CD4-positive, alpha-beta T cell treated with Interleukin-17A for 4 hours (primary cell): ENCODE measurements at regions not wholly inside any gene's neighbourhood (a gene's known extent, or its start where the extent isn't known, plus 50 kb on each side); places are given as distances from the start of the nearest gene placed in this dataset.

Experiments
- DNase-seq: peaks from one replicate; pipeline ENCODE4 v3.0.0-alpha.2; 2020; ENCODE audit warnings: mixed read lengths

GRCh38 chr15:77818484-77819047 lies 185.9 kb upstream of the LINGO1 start:
- DNase-seq = no peak

DNA sequence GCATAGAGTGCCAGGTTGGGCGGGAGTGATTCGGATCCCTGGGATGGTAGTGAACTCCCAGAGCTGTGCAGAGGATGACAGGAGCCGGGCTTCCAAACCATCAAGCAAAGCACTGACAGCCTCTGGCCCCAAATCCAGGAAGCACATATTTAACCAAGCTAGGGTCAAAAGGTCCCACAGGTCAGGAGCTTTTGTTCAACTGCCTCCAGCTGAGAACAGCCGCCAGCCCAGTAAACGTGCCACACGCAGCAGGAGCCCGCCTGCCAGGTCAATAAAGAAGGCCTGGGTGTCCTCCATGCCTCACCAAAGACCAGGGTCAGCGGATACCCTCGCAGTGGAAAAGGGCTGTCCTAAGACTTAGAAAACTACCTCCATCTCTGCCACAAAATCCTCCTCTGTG lies 184.7 kb upstream of the LINGO1 start:
- DNase-seq = no peak

DNA sequence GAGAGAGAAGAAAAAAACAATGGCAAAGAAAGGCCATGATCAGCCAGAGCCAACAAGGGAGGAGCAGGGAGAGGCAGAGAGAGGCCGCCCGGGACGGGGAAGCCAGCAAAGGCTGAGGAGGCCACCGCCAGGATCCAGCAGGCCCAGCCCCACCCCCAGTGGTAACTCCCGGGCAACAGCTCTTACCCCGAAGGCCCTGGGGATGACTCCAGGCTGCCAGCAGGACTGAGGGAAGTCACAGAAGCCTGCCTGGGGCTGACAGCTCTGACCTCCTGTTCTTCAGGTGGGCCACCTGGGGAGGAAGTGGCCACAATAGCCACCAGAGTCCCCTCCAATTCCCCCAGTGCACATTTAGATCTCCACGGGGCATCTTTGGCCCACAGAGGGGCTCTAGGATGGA lies 184.3 kb upstream of the LINGO1 start:
- DNase-seq = no peak

DNA sequence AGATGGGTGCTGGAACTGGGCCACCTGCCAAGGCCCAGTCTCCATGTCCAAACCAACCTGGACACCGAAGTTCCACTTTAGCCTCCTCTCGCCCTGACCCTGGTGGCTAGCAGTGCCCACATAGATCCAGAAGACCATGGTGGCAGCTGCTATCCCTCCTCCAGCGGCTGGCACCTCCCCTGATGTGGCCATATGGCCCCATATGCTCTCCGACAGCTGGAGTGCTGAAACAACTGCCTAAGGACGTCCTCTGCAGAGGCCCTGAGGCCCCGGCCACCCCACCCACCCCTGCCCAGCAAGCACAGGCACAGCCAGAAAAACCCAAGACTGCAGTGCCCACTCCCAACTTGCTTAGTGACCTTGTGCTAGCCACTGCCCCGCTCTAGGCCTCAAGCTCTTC lies 182.3 kb upstream of the LINGO1 start:
- DNase-seq = no peak

DNA sequence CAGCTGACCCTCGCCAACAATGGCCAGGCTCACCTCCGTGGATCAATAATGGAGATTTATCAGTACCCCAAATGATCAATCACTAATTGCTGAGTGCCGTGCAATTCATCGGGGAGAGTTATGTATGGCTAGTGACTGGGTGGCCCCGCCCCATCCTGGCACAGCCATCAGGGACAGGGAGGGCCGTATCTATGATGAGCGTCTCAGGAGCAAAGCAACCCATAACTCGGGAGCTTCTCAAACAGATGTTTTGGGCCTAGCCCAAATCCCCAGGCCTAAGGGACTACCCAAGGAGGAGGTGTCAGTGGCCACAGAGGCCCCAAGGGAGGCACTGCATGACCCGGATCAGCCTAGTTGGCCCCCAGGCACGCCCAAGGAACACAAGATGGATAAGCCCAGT lies 180.0 kb upstream of the LINGO1 start:
- DNase-seq = no peak

- no peak for DNase-seq
Observed at GRCh38 chr15:77811270-77811669, 178.6 kb upstream of the LINGO1 start.

DNA sequence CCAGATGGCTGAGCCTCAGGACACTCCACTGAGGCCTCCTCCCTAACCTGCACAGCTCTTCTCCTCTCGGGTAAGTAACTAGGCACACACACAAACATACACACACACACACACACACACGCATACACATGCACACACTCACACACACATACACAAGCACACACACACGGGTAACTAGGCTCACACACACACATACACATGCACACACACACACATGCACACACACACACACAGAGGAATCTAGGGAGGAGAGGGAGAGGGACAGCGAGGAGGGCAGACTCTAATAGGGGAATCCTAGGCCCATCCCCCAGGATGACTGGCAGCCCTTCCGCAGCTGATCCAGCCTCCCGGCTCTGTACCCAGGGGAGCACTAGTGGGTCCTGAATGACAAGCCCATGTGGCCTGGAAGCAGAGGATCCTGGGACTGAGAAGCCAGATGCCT lies 177.4 kb upstream of the LINGO1 start:
- no peak for DNase-seq

GRCh38 chr15:77808581-77809177 lies 176.0 kb upstream of the LINGO1 start:
- no peak for DNase-seq

- DNase-seq = no peak
Observed at GRCh38 chr15:77808075-77808474, 175.4 kb upstream of the LINGO1 start.

- no peak for DNase-seq
Observed at GRCh38 chr15:77807611-77808010, 174.9 kb upstream of the LINGO1 start.

DNA sequence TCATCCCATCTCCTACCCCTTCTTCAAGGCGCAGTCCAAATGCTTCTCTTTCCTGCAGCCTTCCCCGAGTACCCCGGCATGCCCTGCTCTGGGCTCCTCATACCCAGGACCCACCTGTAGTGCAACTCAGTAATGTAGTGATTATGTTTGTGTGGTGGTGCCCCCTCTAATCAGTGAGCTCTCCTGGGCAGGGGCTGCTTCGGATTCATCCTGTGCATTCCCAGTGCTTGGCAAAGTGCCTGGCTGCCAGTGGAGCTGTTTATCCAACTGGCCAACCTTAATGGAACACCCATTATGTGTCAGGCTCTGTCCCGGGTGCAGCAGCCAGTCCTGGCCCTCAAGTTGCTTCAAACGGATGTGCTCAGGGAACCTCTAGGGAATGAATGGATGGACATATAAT lies 174.4 kb upstream of the LINGO1 start:
- DNase-seq = no peak

DNA sequence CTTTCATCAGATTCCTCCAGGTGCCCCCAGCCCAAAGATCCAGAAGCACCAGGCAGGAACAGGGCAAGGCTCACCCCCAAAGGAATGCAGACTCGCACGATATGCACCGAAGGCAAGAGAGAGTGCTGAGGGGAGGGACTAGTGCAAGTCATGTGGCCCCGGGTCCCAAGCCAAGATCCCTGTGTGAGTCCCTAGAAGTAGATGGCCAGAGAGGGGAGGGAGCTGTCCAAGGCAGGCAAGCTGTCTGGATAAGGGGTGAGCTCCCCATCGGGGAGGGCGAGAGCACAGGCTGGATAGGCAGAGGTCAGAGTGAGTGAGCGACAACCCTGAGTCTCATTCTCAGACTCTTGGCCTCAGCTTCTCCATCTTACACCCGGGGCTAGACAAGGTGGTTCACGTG lies 171.5 kb upstream of the LINGO1 start:
- DNase-seq = no peak

DNA sequence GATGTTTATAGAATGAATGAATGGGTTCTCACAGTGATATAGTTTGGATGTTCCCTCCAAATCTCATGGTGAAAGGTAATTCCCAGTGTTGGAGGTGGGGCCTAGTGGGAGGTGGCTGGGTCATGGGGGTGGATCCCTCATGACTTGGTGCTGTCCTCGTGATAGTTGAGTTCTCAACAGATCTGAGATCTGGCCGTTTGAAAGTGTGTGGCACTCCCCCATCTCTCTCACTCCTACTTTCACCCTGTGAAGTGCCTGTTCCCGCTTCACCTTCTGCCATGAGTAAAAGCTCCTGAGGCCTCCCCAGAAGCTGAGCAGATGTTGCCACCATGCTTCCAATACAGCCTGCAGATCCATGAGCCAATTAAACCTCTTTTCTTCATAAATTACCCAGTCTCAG lies 170.8 kb upstream of the LINGO1 start:
- no peak for DNase-seq

DNA sequence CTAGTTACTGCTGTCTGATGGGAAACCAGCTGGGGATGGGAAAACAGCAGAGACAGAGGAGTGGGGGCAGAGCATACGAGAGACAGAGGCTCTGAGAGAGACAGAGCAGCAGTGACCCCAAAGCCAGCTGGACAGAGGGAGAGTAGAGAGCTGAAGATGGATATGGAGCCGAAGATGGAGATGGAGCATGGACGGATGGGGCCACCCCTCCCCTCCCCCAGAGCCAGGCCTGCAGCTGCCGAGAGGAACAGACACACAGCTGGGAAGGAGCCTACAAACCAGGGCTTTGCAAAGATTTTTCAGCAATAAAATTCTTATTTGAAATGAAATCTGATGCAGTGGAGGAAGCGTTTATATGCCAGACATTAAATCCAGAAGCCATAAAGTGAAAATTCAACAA lies 167.6 kb upstream of the LINGO1 start:
- no peak for DNase-seq

DNA sequence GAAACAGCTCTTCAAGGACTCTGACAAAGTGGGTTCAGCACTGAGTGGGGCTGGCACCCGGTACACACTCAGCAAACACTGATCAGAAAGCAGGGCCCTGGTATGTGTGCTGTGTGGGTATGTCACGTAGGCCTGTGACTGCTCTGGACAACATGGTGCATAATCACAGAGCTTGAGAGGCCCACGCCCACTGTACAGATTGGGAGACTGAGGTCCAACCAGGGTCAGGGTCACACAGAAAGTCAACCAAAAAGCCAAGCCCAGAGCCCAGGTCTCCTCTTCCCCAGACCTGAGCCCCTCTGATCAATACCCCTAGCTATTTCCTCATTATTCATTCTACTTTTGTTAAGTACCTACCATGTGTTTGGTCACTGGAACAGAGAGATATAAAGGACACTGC lies 166.1 kb upstream of the LINGO1 start:
- DNase-seq = no peak

DNA sequence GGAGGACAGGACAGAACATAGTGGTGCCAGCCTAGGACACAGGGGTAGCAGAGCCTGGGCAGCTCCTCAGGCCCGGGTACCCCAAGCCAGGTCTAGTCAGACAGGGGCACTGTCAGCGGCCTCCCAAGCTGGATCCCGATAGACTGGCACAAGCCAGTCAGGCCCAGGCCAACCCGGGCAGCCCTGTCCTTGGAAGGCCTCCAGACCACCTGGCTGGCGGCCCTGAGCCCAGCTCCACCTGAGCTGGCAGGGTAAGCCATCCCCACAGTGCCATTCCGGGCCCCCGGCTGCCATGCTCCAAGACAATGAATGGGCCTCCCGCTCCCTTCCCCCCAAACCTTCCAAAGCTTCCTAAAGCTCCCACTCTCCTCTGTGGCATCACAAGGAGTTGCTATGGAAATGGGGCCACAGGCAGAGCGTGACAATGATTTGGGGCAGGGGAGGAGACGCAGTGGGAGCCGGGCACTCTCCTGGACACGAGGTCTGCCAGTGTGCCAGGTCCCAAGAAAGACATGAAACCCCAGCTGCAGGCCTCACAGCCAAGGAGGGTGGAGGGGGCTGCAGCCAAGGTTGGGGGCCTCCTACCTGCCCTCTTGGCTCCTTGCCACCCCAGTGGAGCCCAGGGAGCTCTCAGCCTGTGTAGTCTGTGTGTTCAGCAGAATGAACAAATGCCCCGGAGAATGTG lies 165.6 kb upstream of the LINGO1 start:
- no peak for DNase-seq

DNA sequence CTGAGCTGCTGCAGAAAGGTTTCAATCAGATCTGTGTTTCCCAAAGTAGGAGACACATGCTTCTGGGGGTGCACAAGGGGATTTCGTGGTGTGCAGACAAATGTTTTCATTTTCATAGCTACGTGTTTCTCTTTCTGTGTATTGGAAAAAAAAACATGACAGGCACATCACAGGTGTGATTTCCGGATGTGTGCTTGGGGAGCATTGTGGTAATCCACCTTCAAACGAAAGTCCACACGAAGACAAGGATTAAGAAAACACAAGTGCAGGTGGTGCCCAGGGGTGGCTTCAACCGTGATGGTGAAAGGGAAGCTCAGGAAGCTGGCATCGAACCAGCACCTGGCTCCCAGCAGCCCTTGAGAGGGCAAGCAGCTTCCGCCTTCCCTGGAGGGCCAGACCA lies 164.6 kb upstream of the LINGO1 start:
- DNase-seq = no peak

DNA sequence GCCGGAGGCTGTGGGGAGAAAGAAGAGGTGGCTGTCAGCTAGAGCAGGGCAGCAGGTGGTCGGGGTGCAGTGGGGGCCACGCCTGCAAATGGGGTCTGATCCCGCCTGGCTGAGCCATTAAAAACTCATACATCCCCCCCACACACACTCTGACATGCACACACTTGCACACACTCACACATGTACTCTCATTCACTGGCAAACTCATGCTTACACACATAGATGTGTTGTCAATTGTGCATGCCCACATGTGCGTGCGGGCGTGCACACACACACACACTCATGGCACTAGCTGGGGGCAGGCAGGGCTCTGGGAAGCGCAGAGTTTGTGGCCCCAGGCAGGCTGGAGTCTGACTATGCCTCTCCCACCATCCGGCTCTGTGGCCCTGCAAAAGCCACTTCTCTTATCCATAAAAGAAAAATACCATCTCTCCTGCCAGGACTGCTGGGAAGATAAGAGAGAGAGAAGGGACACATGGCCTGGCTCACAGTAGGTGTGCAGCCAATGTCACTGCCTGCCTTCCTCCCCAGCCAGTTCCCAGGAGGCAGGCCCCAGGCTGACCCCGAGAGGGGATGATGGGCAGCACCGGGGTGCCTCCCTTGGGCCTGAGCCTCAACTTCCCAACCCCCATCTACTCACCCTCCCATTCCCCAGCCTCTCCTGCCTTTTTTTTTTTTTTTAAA lies 163.5 kb upstream of the LINGO1 start:
- no peak for DNase-seq

- DNase-seq = no peak
Observed at GRCh38 chr15:77795446-77795845, 162.7 kb upstream of the LINGO1 start.

DNA sequence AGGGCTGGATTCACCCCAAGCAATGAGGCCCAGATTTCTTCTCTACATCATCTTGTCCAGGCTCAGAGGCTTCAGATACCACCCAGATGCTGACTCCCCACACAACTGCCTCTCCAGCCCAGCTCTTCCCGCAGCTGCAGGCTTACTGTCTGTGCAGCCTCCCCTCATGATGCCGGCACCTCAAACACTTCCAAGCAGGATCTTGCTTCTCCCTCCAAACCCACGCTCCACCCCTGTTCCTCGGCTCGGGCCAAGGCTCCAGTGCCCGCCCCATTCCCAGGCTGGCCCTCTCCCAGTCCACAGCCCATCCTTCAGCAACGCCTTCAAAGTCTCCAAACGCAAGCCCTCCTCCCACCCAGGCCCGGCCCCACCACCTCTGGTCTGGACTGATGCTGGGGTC lies 159.2 kb upstream of the LINGO1 start:
- no peak for DNase-seq

GRCh38 chr15:77790481-77790880 lies 157.8 kb upstream of the LINGO1 start:
- DNase-seq = no peak

DNA sequence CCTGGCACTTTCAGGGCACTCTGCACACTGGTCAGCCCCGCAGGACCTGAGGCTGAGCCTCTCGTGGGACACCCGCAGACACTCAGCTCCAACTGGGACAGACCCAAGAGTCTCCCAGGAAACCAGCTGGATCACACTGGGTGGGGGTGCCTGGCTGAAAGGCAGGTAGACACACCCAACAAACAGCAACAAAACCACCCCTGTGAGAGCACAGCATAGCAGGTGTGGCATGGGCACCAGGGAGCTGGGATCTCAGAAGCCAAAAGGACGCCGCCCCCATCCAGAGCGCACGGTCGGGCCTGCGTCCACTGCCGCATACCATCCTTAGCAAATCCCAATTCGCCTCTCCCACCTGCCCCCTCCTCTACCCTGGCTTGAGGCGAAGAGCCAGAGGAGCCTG lies 154.2 kb upstream of the LINGO1 start:
- no peak for DNase-seq

GRCh38 chr15:77786181-77786890 lies 153.6 kb upstream of the LINGO1 start:
- no peak for DNase-seq
